DND-41 (cell line): ENCODE measurements at regions not wholly inside any gene's neighbourhood (a gene's known extent, or its start where the extent isn't known, plus 50 kb on each side); places are given as distances from the start of the nearest gene placed in this dataset.

Source experiments
- ATAC-seq: fragments of 200-7000 bp; cut with Tn5 transposase; 3 replicates; pipeline ENCODE4 v1.9.1; 2021; ENCODE audit warnings: low read depth; ENCODE audit not compliant: insufficient read depth
- DNase-seq: peaks from one replicate; pipeline ENCODE4 v3.0.0-alpha.2; 2020
- H2AFZ ChIP-seq: 2 replicates; pipeline ENCODE4 v1.6.0; 2012; ENCODE audit warnings: low read depth, low read length
- H3K27ac ChIP-seq: 2 replicates; pipeline ENCODE4 v1.5.1; 2012; ENCODE audit warnings: low read length, inconsistent platforms
- H3K27me3 ChIP-seq: fragments of 200-600 bp; sonication (generic); 2 replicates; pipeline ENCODE4 v1.6.0; 2012; ENCODE audit warnings: low read length, mild to moderate bottlenecking, inconsistent platforms; ENCODE audit not compliant: insufficient read depth, poor library complexity
- H3K36me3 ChIP-seq: 2 replicates; pipeline ENCODE4 v1.5.1; 2012; ENCODE audit warnings: low read length, inconsistent platforms; ENCODE audit not compliant: insufficient read depth
- H3K4me1 ChIP-seq: 2 replicates; pipeline ENCODE4 v1.5.1; 2012; ENCODE audit warnings: mild to moderate bottlenecking, low read length; ENCODE audit not compliant: insufficient read depth
- H3K4me2 ChIP-seq: 2 replicates; pipeline ENCODE4 v1.6.0; 2012; ENCODE audit warnings: mild to moderate bottlenecking, moderate library complexity, low read length, inconsistent platforms; ENCODE audit not compliant: insufficient read depth
- H3K4me3 ChIP-seq, 2 experiments: fragments of 200-600 bp in 1 of 2; shearing (Covaris generic) in 1 of 2; 2 replicates each; pipeline ENCODE4 v1.5.1; 2012 to 2016; ENCODE audit warnings: inconsistent platforms in 2 of 2, low read length in 2 of 2, mild to moderate bottlenecking in 2 of 2, low read depth in 1 of 2, moderate library complexity in 1 of 2
- H3K79me2 ChIP-seq: 2 replicates; pipeline ENCODE4 v1.6.0; 2012; ENCODE audit warnings: low read length, inconsistent platforms; ENCODE audit not compliant: insufficient read depth
- H3K9ac ChIP-seq: 2 replicates; pipeline ENCODE4 v1.6.0; 2012; ENCODE audit warnings: low read depth, mild to moderate bottlenecking, inconsistent platforms, low read length, moderate library complexity
- H3K9me3 ChIP-seq: 2 replicates; pipeline ENCODE4 v1.5.1; 2012; ENCODE audit warnings: low read length, moderate library complexity, mild to moderate bottlenecking, inconsistent platforms; ENCODE audit not compliant: insufficient read depth, severe bottlenecking
- H4K20me1 ChIP-seq: 2 replicates; pipeline ENCODE4 v1.6.0; 2012; ENCODE audit warnings: low read length; ENCODE audit not compliant: insufficient read depth
- EZH2 ChIP-seq: IDR thresholded peaks from 3 replicates; pipeline ENCODE4 v1.6.1; 2012; ENCODE audit warnings: borderline replicate concordance, low read depth, mild to moderate bottlenecking, moderate library complexity, low read length, inconsistent platforms; ENCODE audit not compliant: severe bottlenecking
- TF ChIP-seq, protein P1 (sequence below): IDR thresholded peaks from 2 replicates; pipeline ENCODE4 v1.5.1; 2012; ENCODE audit warnings: borderline replicate concordance, low read length, moderate library complexity, mild to moderate bottlenecking; ENCODE audit not compliant: poor library complexity, severe bottlenecking; ENCODE audit errors: extremely low read depth

DNA sequence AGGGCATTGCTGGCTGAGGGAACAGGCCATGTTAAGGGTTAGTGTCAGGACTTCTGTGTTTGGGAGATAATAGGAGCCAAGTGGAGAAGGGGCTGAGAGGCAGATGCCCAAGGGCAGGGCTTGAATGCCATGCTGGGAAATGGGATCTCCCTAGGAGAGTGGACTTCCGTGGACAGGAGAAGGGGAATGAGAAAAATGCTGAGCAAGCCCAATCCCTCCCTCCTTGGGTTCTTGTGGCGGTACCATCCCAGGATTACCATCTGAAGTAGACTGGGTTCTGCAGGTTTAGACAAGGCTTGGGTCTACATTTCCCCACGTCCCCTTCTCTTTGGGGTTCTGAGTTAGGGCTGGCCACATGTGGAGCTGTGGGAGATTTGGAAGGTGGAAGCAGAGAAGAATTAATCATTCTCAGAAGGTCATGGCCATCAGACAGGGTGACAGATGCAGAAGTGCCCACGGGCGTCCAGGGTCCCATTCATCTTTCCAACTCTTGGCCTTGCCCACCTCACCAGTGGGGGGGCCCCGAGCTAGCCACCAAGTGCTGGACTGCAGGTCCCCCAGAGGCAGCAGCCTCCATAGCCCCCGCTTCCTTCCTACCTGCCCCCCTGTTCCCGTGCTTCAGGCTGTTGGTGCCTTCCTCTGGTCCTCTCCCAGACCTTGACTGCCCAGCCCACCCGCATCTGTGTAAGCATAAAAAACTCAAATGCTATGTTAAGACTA lies 354.8 kb downstream of the RPS24 start:
- ATAC-seq = no peak

DNA sequence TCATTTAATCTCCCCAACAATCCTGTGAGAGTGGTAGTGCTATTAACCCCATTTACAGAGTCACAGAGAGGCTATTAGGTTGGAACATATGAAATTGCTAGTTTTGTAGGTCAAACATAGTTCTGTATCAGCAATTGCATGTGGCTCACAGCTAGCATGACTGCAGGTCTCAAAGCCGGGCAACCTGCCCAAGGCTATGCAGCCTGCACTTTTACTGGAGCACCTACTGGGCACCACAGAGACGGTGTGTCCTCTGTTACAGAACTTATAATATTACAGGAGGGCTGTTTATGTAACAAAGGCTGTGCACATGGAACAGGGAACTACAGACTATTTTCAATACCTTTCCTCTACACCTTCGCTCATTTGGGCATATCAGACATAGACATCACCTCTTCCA lies 355.8 kb downstream of the RPS24 start:
- no peak overlapping the region for H3K27ac ChIP-seq
- no peaks in the 10 kb centered on the region for H3K36me3 ChIP-seq
- no peak overlapping the region for H2AFZ ChIP-seq
- H3K27me3 ChIP-seq = peaks cover 16% of the 10 kb centered on the region
- H3K9ac ChIP-seq = no peak overlapping the region
- no peaks in the 10 kb centered on the region for H3K79me2 ChIP-seq
- H3K4me3 ChIP-seq = no peak overlapping the region
- no peaks in the 10 kb centered on the region for H3K4me1 ChIP-seq
- no peak overlapping the region for H3K4me2 ChIP-seq
- H4K20me1 ChIP-seq = no peaks in the 10 kb centered on the region
- H3K9me3 ChIP-seq = no peaks in the 10 kb centered on the region
- ATAC-seq (no peak), DNase-seq (no peak)
- TF ChIP-seq EZH2 = no peak
- TF ChIP-seq, protein P1, sequence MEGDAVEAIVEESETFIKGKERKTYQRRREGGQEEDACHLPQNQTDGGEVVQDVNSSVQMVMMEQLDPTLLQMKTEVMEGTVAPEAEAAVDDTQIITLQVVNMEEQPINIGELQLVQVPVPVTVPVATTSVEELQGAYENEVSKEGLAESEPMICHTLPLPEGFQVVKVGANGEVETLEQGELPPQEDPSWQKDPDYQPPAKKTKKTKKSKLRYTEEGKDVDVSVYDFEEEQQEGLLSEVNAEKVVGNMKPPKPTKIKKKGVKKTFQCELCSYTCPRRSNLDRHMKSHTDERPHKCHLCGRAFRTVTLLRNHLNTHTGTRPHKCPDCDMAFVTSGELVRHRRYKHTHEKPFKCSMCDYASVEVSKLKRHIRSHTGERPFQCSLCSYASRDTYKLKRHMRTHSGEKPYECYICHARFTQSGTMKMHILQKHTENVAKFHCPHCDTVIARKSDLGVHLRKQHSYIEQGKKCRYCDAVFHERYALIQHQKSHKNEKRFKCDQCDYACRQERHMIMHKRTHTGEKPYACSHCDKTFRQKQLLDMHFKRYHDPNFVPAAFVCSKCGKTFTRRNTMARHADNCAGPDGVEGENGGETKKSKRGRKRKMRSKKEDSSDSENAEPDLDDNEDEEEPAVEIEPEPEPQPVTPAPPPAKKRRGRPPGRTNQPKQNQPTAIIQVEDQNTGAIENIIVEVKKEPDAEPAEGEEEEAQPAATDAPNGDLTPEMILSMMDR = no peak

More for the DNA sequence above, 354.8 kb downstream of the RPS24 start:
- Histone ChIP-seq H3K27me3 (peaks cover 16% of the 10 kb centered on the region), H3K4me1 (no peaks in the 10 kb centered on the region), H3K4me2 (no peak overlapping the region), H3K9ac (no peak overlapping the region), H3K4me3 (no peak overlapping the region), H3K27ac (no peak overlapping the region), H3K9me3 (no peaks in the 10 kb centered on the region), H2AFZ (no peak overlapping the region), H3K79me2 (no peaks in the 10 kb centered on the region), H4K20me1 (no peaks in the 10 kb centered on the region), H3K36me3 (no peaks in the 10 kb centered on the region)
- DNase-seq = no peak
- TF ChIP-seq EZH2 = no peak
- TF ChIP-seq, protein P1 = no peak

DNA sequence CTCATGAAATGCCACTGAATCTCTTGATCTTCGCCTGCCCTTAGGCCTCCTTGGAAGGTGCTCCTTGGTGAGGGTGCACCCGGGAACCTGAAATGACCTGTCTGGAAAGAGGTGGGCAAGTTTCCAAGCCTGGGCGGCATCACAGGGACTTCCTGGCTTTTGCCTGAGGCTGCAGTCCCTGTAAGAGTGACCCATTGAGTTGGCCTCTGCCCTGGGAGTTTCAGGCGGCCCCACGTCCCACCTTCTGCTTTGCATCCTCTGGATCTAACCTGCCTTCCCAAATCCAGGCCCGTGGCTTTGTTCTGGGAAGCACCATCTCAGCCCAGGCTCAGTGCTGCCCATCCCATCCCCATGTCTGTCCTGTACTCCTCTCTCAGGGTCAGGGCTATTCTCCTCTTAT lies 356.4 kb downstream of the RPS24 start:
- Histone ChIP-seq H4K20me1 (no peaks in the 10 kb centered on the region), H3K9me3 (no peaks in the 10 kb centered on the region), H3K27me3 (peaks cover 13% of the 10 kb centered on the region), H3K36me3 (no peaks in the 10 kb centered on the region), H2AFZ (no peak overlapping the region), H3K9ac (no peak overlapping the region), H3K27ac (no peak overlapping the region), H3K79me2 (no peaks in the 10 kb centered on the region), H3K4me1 (no peaks in the 10 kb centered on the region), H3K4me2 (no peak overlapping the region), H3K4me3 (no peak overlapping the region)
- ATAC-seq (no peak), DNase-seq (no peak)
- TF ChIP-seq, protein P1 = no peak
- TF ChIP-seq EZH2 = no peak
